ENCODE measurements at regions not wholly inside any gene's neighbourhood (a gene's known extent, or its start where the extent isn't known, plus 50 kb on each side); places are given as distances from the start of the nearest gene placed in this dataset.

DNA sequence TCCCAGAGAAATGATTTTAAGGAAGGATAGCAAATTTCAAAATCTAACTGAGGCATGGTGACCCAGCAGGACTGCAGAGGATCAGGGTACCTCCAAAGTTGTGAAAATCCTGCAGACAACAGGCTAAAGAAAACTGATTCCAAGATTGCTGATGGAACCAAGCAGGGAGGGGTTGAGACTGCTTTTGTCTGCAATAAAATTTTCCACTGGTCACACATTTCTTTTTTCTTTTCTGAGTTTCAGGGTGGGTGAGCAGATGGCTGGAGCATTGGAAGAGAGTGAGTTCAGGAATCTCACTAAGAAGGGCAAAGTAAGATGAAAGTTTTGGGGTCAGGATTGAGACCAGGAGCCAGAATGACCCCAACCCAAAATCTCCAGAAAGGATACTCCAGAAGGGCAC lies 321.0 kb downstream of the TNS1 start:
- no peak for TF ChIP-seq EZH2 (IDR thresholded peaks at IDR 0.05; ENCODE audit: borderline replicate concordance, low read length)
- TF ChIP-seq, protein P1, sequence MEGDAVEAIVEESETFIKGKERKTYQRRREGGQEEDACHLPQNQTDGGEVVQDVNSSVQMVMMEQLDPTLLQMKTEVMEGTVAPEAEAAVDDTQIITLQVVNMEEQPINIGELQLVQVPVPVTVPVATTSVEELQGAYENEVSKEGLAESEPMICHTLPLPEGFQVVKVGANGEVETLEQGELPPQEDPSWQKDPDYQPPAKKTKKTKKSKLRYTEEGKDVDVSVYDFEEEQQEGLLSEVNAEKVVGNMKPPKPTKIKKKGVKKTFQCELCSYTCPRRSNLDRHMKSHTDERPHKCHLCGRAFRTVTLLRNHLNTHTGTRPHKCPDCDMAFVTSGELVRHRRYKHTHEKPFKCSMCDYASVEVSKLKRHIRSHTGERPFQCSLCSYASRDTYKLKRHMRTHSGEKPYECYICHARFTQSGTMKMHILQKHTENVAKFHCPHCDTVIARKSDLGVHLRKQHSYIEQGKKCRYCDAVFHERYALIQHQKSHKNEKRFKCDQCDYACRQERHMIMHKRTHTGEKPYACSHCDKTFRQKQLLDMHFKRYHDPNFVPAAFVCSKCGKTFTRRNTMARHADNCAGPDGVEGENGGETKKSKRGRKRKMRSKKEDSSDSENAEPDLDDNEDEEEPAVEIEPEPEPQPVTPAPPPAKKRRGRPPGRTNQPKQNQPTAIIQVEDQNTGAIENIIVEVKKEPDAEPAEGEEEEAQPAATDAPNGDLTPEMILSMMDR (conservative IDR thresholded peaks at IDR 0.05 in 1 of 2, IDR thresholded peaks at IDR 0.05 in 1 of 2; ENCODE audit: extremely low read depth in 1 of 2, insufficient read depth in 1 of 2, low read depth in 1 of 2, low read length in 2 of 2) = no peak
